ENCODE measurements at regions not wholly inside any gene's neighbourhood (a gene's known extent, or its start where the extent isn't known, plus 50 kb on each side); places are given as distances from the start of the nearest gene placed in this dataset.

- TF ChIP-seq POLR2A (IDR thresholded peaks at IDR 0.05), result no peak
- no peak for TF ChIP-seq CTCF (IDR thresholded peaks at IDR 0.05)
- DNase-seq, result no peak
- no peak overlapping the region for H3K4me3 ChIP-seq
- H3K9me3 ChIP-seq (replicated peaks in 1 of 3), result no peaks in the 10 kb centered on the region
- H3K27me3 ChIP-seq, result no peaks in the 10 kb centered on the region
- H3K27ac ChIP-seq, result no peak overlapping the region
- 61 to 68% (median 66%) methylated on average over 9 to 10 of the region's 10 CpGs for WGBS, 4 donors
- no peaks in the 10 kb centered on the region for H3K36me3 ChIP-seq (replicated peaks in 1 of 2)
- intact Hi-C loops (cut with DNase I), result no loop called here
- no peaks in the 10 kb centered on the region for H3K4me1 ChIP-seq (replicated peaks in 1 of 2)
Measured at GRCh38 chr1:177779166-177779965, 190.5 kb downstream of the SEC16B start.

- Histone ChIP-seq H3K4me3 (no peak overlapping the region), H3K27me3 (no peaks in the 10 kb centered on the region), H3K27ac (no peak overlapping the region), H3K36me3 (replicated peaks in 1 of 2) (no peaks in the 10 kb centered on the region), H3K4me1 (replicated peaks in 1 of 2) (no peaks in the 10 kb centered on the region), H3K9me3 (replicated peaks in 1 of 3) (no peaks in the 10 kb centered on the region)
- TF ChIP-seq CTCF (IDR thresholded peaks at IDR 0.05), result no peak
- TF ChIP-seq POLR2A (IDR thresholded peaks at IDR 0.05), result no peak
- WGBS, 4 donors, result 50 to 68% (median 58%) methylated on average over 4 of the region's 4 CpGs
- DNase-seq, result no peak
- intact Hi-C loops (cut with DNase I), result no loop called here
Measured at GRCh38 chr1:177775924-177776323, 193.9 kb downstream of the SEC16B start.

- DNase-seq, result no peak
- H3K36me3 ChIP-seq (replicated peaks in 1 of 2), result no peaks in the 10 kb centered on the region
- H3K27me3 ChIP-seq, result no peaks in the 10 kb centered on the region
- TF ChIP-seq POLR2A (IDR thresholded peaks at IDR 0.05) (no peak), CTCF (IDR thresholded peaks at IDR 0.05) (no peak)
- no peaks in the 10 kb centered on the region for H3K4me1 ChIP-seq (replicated peaks in 1 of 2)
- H3K4me3 ChIP-seq, result no peak overlapping the region
- WGBS, 4 donors, result 85 to 90% (median 87%) methylated on average over 3 of the region's 3 CpGs
- intact Hi-C loops (cut with DNase I), result no loop called here
- H3K9me3 ChIP-seq (replicated peaks in 1 of 3), result no peaks in the 10 kb centered on the region
- H3K27ac ChIP-seq, result no peak overlapping the region
Measured at GRCh38 chr1:177772386-177772960, 197.4 kb downstream of the SEC16B start.

- H3K36me3 ChIP-seq (replicated peaks in 1 of 2), result no peaks in the 10 kb centered on the region
- no peak overlapping the region for H3K4me3 ChIP-seq
- H3K9me3 ChIP-seq (replicated peaks in 1 of 3), result no peaks in the 10 kb centered on the region
- no peak for DNase-seq
- TF ChIP-seq CTCF (IDR thresholded peaks at IDR 0.05), result no peak
- intact Hi-C loops (cut with DNase I), result no loop called here
- no peaks in the 10 kb centered on the region for H3K4me1 ChIP-seq (replicated peaks in 1 of 2)
- 61 to 81% (median 73%) methylated on average over 2 of the region's 2 CpGs for WGBS, 4 donors
- no peak overlapping the region for H3K27ac ChIP-seq
- H3K27me3 ChIP-seq, result no peaks in the 10 kb centered on the region
Measured at GRCh38 chr1:177771688-177772087, 198.2 kb downstream of the SEC16B start.

Measured in adrenal gland (tissue), 9 donors.